ENCODE measurements at regions not wholly inside any gene's neighbourhood (a gene's known extent, or its start where the extent isn't known, plus 50 kb on each side); places are given as distances from the start of the nearest gene placed in this dataset.

DNA sequence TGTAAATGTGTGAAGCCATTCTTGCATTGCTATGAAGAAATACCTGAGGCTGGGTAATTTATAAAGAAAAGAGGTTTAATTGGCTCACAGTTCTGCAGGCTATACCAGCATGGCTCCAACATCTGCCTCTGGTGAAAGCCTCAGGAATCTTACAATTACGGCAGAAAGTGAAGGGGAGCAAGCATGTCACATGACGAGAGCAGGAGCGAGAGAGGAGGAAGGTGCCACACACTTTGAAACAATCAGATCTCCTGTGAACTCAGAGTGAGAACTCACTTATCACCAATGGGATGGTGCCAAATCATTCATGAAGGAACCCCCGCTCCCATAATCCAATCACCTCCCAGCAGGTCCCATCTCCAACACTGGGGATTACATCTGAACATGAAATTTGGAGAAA lies 213.6 kb upstream of the TSC22D2 start:
- no peak for TF ChIP-seq EZH2 (IDR thresholded peaks at IDR 0.05; ENCODE audit: low read length, missing control alignments)
- TF ChIP-seq, protein P1, sequence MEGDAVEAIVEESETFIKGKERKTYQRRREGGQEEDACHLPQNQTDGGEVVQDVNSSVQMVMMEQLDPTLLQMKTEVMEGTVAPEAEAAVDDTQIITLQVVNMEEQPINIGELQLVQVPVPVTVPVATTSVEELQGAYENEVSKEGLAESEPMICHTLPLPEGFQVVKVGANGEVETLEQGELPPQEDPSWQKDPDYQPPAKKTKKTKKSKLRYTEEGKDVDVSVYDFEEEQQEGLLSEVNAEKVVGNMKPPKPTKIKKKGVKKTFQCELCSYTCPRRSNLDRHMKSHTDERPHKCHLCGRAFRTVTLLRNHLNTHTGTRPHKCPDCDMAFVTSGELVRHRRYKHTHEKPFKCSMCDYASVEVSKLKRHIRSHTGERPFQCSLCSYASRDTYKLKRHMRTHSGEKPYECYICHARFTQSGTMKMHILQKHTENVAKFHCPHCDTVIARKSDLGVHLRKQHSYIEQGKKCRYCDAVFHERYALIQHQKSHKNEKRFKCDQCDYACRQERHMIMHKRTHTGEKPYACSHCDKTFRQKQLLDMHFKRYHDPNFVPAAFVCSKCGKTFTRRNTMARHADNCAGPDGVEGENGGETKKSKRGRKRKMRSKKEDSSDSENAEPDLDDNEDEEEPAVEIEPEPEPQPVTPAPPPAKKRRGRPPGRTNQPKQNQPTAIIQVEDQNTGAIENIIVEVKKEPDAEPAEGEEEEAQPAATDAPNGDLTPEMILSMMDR (conservative IDR thresholded peaks at IDR 0.05 in 1 of 2, IDR thresholded peaks at IDR 0.05 in 1 of 2; ENCODE audit: low read depth in 1 of 2, low read length in 2 of 2) = no peak

Data from fibroblast of lung (primary cell).